HepG2 (cell line): ENCODE measurements at regions not wholly inside any gene's neighbourhood (a gene's known extent, or its start where the extent isn't known, plus 50 kb on each side); places are given as distances from the start of the nearest gene placed in this dataset.

Experiments used
- AHR ChIP-seq: IDR thresholded peaks from 2 replicates; pipeline ENCODE4 v1.6.1; 2018; ENCODE audit warnings: missing genetic modification reagents, missing compliant biosample characterization
- CCDC6 ChIP-seq: sonication (generic); formaldehyde crosslinking; IDR thresholded peaks from 2 replicates; pipeline ENCODE4 v1.8.1; 2022; ENCODE audit warnings: mild to moderate bottlenecking, missing genetic modification reagents, moderate library complexity
- DR1 ChIP-seq: sonication (generic); formaldehyde crosslinking; IDR thresholded peaks from 2 replicates; pipeline ENCODE4 v1.8.0; 2021; ENCODE audit warnings: mild to moderate bottlenecking, missing genetic modification reagents, inconsistent platforms
- GTF2F1 ChIP-seq: fragments of 150-350 bp; IDR thresholded peaks from 2 replicates; pipeline ENCODE4 v1.6.1; 2014; ENCODE audit warnings: low read length
- HNRNPLL ChIP-seq: fragments of 200-400 bp; formaldehyde crosslinking; IDR thresholded peaks from 2 replicates; pipeline ENCODE4 v1.6.1; 2017; ENCODE audit warnings: mild to moderate bottlenecking, low read depth, low read length; ENCODE audit not compliant: poor library complexity, severe bottlenecking
- HNRNPUL1 ChIP-seq: fragments of 200-400 bp; formaldehyde crosslinking; IDR thresholded peaks from 2 replicates; pipeline ENCODE4 v1.6.1; 2017; ENCODE audit warnings: low read depth, mild to moderate bottlenecking, low read length, moderate library complexity
- KLF16 ChIP-seq, 2 experiments: sonication (generic) in 1 of 2; formaldehyde crosslinking in 1 of 2; IDR thresholded peaks; 2 replicates each; pipeline versions ENCODE4 v1.6.1 to v1.8.0; 2016 to 2023; ENCODE audit warnings: missing genetic modification reagents in 2 of 2, missing compliant biosample characterization in 1 of 2
- KLF6 ChIP-seq: IDR thresholded peaks from 2 replicates; pipeline ENCODE4 v1.8.0; 2016; ENCODE audit warnings: missing biosample characterization, missing genetic modification reagents
- LCORL ChIP-seq, 2 experiments: fragments of 450-650 bp in 1 of 2; sonication (generic) in 1 of 2; formaldehyde crosslinking in 1 of 2; IDR thresholded peaks; 2 replicates each; pipeline versions ENCODE4 v1.5.0 to v1.6.1; 2017 to 2020; ENCODE audit warnings: antibody characterized with exemption in 1 of 2, missing genetic modification reagents in 1 of 2
- MXI1 ChIP-seq: IDR thresholded peaks from 3 replicates; pipeline ENCODE4 v1.6.1; 2012; ENCODE audit warnings: low read depth, low read length, inconsistent platforms, borderline replicate concordance
- NCOA1 ChIP-seq: sonication (generic); formaldehyde crosslinking; IDR thresholded peaks from 2 replicates; pipeline ENCODE4 v1.9.0; 2021; ENCODE audit warnings: missing genetic modification reagents
- NR0B2 ChIP-seq: sonication (generic); formaldehyde crosslinking; IDR thresholded peaks from 2 replicates; pipeline ENCODE4 v1.4.0; 2020; ENCODE audit warnings: mild to moderate bottlenecking, missing genetic modification reagents
- PRMT3 ChIP-seq: sonication (generic); formaldehyde crosslinking; IDR thresholded peaks from 2 replicates; pipeline ENCODE4 v1.8.1; 2022; ENCODE audit warnings: low read depth, mild to moderate bottlenecking, moderate library complexity, missing genetic modification reagents, borderline replicate concordance
- RCOR2 ChIP-seq: IDR thresholded peaks from 2 replicates; pipeline ENCODE4 v1.6.1; 2016; ENCODE audit warnings: missing biosample characterization, missing genetic modification reagents
- RFXANK ChIP-seq: IDR thresholded peaks from 2 replicates; pipeline ENCODE4 v1.6.1; 2016
- SALL2 ChIP-seq: sonication (generic); formaldehyde crosslinking; IDR thresholded peaks from 2 replicates; pipeline ENCODE4 v1.8.1; 2023; ENCODE audit warnings: mild to moderate bottlenecking, missing genetic modification reagents, inconsistent platforms
- SNAPC5 ChIP-seq: sonication (generic); formaldehyde crosslinking; IDR thresholded peaks from 2 replicates; pipeline ENCODE4 v1.8.1; 2023; ENCODE audit warnings: mild to moderate bottlenecking, missing genetic modification reagents, borderline replicate concordance
- ZFP90 ChIP-seq: sonication (generic); formaldehyde crosslinking; IDR thresholded peaks from 2 replicates; pipeline ENCODE4 v1.8.0; 2022; ENCODE audit warnings: missing genetic modification reagents, mild to moderate bottlenecking, inconsistent platforms, borderline replicate concordance
- ZNF101 ChIP-seq: sonication (generic); formaldehyde crosslinking; IDR thresholded peaks from 2 replicates; pipeline ENCODE4 v1.4.0; 2020; ENCODE audit warnings: mild to moderate bottlenecking, low read depth, missing genetic modification reagents, borderline replicate concordance
- ZNF235 ChIP-seq: sonication (generic); formaldehyde crosslinking; IDR thresholded peaks from 2 replicates; pipeline ENCODE4 v1.8.1; 2023; ENCODE audit warnings: mild to moderate bottlenecking, missing genetic modification reagents, borderline replicate concordance
- ZNF282 ChIP-seq: fragments of 450-650 bp; IDR thresholded peaks from 2 replicates; pipeline ENCODE4 v1.6.1; 2018; ENCODE audit not compliant: partially characterized antibody
- ZNF3 ChIP-seq: IDR thresholded peaks from 2 replicates; pipeline ENCODE4 v1.7.0; 2017; ENCODE audit warnings: inconsistent platforms
- ZNF329 ChIP-seq: sonication (generic); formaldehyde crosslinking; IDR thresholded peaks from 2 replicates; pipeline ENCODE4 v1.9.0; 2021; ENCODE audit warnings: low read depth, mild to moderate bottlenecking, missing genetic modification reagents
- ZNF382 ChIP-seq: sonication (generic); formaldehyde crosslinking; IDR thresholded peaks from 2 replicates; pipeline ENCODE4 v1.5.0; 2020; ENCODE audit warnings: missing genetic modification reagents, mild to moderate bottlenecking, borderline replicate concordance
- ZNF451 ChIP-seq: sonication (generic); formaldehyde crosslinking; IDR thresholded peaks from 2 replicates; pipeline ENCODE4 v1.5.0; 2020; ENCODE audit warnings: mild to moderate bottlenecking, missing genetic modification reagents
- ZNF567 ChIP-seq: sonication (generic); formaldehyde crosslinking; IDR thresholded peaks from 2 replicates; pipeline ENCODE4 v1.8.1; 2023; ENCODE audit warnings: mild to moderate bottlenecking, missing genetic modification reagents, borderline replicate concordance
- ZNF577 ChIP-seq: sonication (generic); formaldehyde crosslinking; IDR thresholded peaks from 2 replicates; pipeline ENCODE4 v1.4.0; 2020; ENCODE audit warnings: mild to moderate bottlenecking, low read depth, missing genetic modification reagents, borderline replicate concordance
- ZNF766 ChIP-seq: sonication (generic); formaldehyde crosslinking; IDR thresholded peaks from 2 replicates; pipeline ENCODE4 v1.5.0; 2020; ENCODE audit warnings: missing genetic modification reagents, borderline replicate concordance
- ZNF841 ChIP-seq: sonication (generic); formaldehyde crosslinking; IDR thresholded peaks from 2 replicates; pipeline ENCODE4 v1.8.1; 2023; ENCODE audit warnings: missing genetic modification reagents, borderline replicate concordance
- TF ChIP-seq, protein P1 (sequence below): sonication (generic); formaldehyde crosslinking; IDR thresholded peaks from 2 replicates; pipeline ENCODE4 v1.5.0; 2020; ENCODE audit warnings: missing genetic modification reagents
- TF ChIP-seq, protein P2 (sequence below): IDR thresholded peaks from 2 replicates; pipeline ENCODE4 v1.6.1; 2016; ENCODE audit warnings: low read depth, control low read depth

GRCh38 chr6:137724018-137724403 is 143.0 kb upstream of the TNFAIP3 start (continued):
- TF ChIP-seq, protein P1, sequence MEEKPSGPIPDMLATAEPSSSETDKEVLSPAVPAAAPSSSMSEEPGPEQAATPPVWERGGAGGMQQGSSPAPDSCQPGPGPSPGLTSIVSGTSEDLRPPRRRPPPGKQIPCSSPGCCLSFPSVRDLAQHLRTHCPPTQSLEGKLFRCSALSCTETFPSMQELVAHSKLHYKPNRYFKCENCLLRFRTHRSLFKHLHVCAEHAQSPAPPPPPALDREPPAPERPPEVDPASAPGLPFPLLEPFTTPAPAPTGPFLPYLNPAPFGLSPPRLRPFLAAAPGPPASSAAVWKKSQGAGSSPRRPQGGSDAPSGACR (CRISPR knock-in tag): peak; percentile 22; the same call in 1 of the 2 replicates
- no peak for TF ChIP-seq LCORL (IDR thresholded peaks at IDR 0.05)
- TF ChIP-seq LCORL (CRISPR knock-in tag; IDR thresholded peaks at IDR 0.05): peak; percentile 55; the same call in 1 of the 2 replicates
- TF ChIP-seq ZNF841 (CRISPR knock-in tag): no peak; the same call in 1 of the 2 replicates
- no peak for TF ChIP-seq ZNF3 (CRISPR knock-in tag)
- TF ChIP-seq KLF6 (CRISPR knock-in tag): peak; percentile 90; the same call in 1 of the 2 replicates
- TF ChIP-seq ZNF329: no peak
- peak; percentile 83 for TF ChIP-seq AHR (CRISPR knock-in tag)
- TF ChIP-seq DR1 (CRISPR knock-in tag): no peak
- TF ChIP-seq ZNF235 (CRISPR knock-in tag): no peak
- no peak for TF ChIP-seq ZNF567 (CRISPR knock-in tag)
- no peak for TF ChIP-seq ZNF451 (CRISPR knock-in tag)
- TF ChIP-seq ZNF282: no peak
- peak in 1 of 2 experiments; percentile 59; a peak in 1 of 4 replicates for TF ChIP-seq KLF16 (CRISPR knock-in tag; IDR thresholded peaks at IDR 0.05)
- TF ChIP-seq MXI1: peak; percentile 74; the same call in 1 of the 3 replicates
- no peak for TF ChIP-seq ZNF101 (CRISPR knock-in tag)
- no peak; the same call in 1 of the 2 replicates for TF ChIP-seq ZFP90 (CRISPR knock-in tag)
- no peak for TF ChIP-seq RFXANK
- TF ChIP-seq RCOR2 (CRISPR knock-in tag): no peak
- TF ChIP-seq SALL2 (CRISPR knock-in tag): peak; percentile 65; the same call in 1 of the 2 replicates
- TF ChIP-seq, protein P2, sequence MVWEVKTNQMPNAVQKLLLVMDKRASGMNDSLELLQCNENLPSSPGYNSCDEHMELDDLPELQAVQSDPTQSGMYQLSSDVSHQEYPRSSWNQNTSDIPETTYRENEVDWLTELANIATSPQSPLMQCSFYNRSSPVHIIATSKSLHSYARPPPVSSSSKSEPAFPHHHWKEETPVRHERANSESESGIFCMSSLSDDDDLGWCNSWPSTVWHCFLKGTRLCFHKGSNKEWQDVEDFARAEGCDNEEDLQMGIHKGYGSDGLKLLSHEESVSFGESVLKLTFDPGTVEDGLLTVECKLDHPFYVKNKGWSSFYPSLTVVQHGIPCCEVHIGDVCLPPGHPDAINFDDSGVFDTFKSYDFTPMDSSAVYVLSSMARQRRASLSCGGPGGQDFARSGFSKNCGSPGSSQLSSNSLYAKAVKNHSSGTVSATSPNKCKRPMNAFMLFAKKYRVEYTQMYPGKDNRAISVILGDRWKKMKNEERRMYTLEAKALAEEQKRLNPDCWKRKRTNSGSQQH (CRISPR knock-in tag): peak; percentile 69; the same call in 1 of the 2 replicates
- no peak for TF ChIP-seq ZNF382 (CRISPR knock-in tag)
- peak; percentile 69; the same call in 1 of the 2 replicates for TF ChIP-seq CCDC6 (CRISPR knock-in tag)
- no peak for TF ChIP-seq NCOA1 (CRISPR knock-in tag)
- TF ChIP-seq ZNF577 (CRISPR knock-in tag): no peak
- TF ChIP-seq GTF2F1: no peak
- peak; percentile 65; the same call in 1 of the 2 replicates for TF ChIP-seq NR0B2
- peak; percentile 83; the same call in 1 of the 2 replicates for TF ChIP-seq ZNF766 (CRISPR knock-in tag)
- TF ChIP-seq HNRNPUL1: no peak
- peak; percentile 70; the same call in 1 of the 2 replicates for TF ChIP-seq PRMT3 (CRISPR knock-in tag)
- no peak for TF ChIP-seq HNRNPLL
- TF ChIP-seq SNAPC5 (CRISPR knock-in tag): no peak
